Left cardiac atrium (tissue), 4 donors: ENCODE measurements at regions not wholly inside any gene's neighbourhood (a gene's known extent, or its start where the extent isn't known, plus 50 kb on each side); places are given as distances from the start of the nearest gene placed in this dataset.

ENCODE experiments used
- ATAC-seq, 2 donors: fragments of 200-7000 bp; cut with Tn5 transposase; one replicate each; pipeline ENCODE4 v1.9.1; 2020; ENCODE audit warnings: mild to moderate bottlenecking in 2 of 2, moderate library complexity in 2 of 2
- DNase-seq: peaks from one replicate; pipeline ENCODE4 v3.0.0-alpha.2; 2020
- intact Hi-C, 2 donors: fragments of 100-400 bp; cut with DNase I; formaldehyde crosslinking; loops; one replicate each; pipeline versions ENCODE4 v1.14.1 to v1.15.1; 2022 to 2023
- donor health status: DM: no; HTN: yes; CAD: no.
- donor health status: DM: no; HTN: yes; CAD: no; lungs with severe emphysema.
- donor health status: DM: yes; HTN: yes; CAD: no.
- donor health status: Dilated cardiomyopathy.

DNA sequence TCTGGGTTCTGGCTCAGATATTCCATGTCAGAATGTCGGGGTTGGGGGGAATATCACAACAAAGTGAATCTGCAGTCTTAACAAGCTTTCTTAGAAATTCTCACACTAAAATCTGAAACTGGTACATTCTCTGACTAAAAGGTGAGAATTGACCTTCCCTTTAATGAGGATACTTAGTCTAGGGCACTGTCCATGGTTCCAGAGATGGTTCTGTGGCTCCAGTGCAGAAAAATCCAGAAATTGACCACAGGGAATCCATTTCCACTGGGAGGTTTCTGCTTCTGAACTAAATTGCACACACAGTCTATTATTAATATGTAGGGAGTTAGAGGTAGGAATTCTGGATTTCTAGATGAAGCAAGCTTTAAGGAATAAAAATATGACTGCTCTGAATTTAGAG lies 171.6 kb upstream of the OBI1 start:
- intact Hi-C loops: no loop called here
- DNase-seq (no peak), ATAC-seq (no peak)

DNA sequence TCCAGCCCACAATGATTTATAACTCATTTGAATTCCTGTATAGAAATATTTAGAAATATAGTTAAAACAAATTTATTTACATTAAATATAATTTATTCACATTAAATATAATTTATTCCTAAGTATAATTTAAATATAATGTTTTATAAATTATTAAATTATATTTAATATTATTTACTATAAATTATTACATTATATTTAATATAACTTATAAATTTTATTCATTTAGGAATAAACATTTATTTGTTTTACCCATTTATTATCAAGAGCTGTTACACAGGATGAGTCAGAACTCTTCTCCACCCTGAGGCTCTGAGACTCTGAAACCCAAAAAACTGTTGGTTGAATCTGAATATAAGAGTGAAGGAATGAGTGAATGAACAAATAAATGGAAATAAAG lies 170.9 kb upstream of the OBI1 start:
- DNase-seq (no peak), ATAC-seq (no peak)
- intact Hi-C loops: no loop called here

DNA sequence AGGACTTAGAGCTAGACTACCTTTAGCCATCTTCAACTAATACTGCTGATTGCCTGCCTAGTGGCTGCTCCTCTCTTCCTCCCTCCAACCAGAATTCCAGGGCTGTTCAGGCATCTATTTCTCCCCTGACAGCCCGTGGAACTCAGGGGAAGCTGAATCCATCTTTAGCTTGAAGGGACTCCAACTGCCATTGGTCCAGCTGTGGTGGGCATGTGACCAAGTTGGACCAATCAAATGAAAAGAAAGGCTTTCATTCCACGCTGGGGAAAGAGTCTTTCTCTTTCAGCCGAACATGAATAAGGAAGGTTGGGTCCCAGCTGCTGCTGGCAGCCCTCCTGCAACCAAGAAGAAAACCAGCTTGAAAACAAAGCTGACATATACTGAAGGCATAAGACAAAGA lies 168.5 kb upstream of the OBI1 start:
- no peak for DNase-seq

DNA sequence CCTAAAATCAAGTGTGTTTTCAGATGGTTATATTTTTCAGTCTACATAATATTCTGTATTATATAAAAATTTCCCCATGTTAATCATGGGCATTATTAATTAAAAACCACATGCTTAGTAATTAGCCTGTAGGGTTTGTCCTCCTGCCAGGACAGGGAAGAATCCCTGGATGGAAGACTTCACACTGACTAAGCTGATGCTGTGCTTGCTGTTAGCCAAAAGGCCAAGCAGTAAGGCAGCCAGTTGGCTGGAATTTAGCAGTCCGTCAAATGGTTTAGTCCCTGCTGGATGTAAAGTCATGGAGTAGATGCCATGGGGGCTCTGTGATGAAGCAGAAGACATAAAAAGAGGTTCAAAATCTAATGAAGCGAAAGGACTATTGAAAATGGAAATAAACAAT lies 168.0 kb upstream of the OBI1 start:
- intact Hi-C loops: no loop called here
- ATAC-seq (no peak), DNase-seq (no peak)

More for the DNA sequence above, 168.5 kb upstream of the OBI1 start:
- no peak for ATAC-seq
- intact Hi-C loops: no loop called here

DNA sequence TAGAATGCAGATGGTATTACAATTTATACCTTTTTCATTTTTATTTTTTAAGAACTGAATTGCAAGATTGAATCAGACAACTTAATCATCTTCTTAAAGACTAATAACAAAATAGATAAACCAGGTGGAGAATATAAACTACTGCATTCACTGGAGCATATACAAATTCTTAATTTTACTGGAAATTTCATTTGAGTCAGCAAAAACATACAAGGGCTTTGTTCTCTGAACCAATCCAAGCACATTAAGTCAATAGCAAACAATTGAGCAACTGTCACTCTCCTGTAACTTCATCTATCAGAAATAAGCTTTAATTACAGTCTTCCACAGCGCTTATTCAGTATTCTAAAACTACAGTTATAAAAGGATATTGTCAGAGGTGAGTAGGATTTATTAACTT lies 167.4 kb upstream of the OBI1 start:
- ATAC-seq (no peak), DNase-seq (no peak)
- intact Hi-C loops: no loop called here

DNA sequence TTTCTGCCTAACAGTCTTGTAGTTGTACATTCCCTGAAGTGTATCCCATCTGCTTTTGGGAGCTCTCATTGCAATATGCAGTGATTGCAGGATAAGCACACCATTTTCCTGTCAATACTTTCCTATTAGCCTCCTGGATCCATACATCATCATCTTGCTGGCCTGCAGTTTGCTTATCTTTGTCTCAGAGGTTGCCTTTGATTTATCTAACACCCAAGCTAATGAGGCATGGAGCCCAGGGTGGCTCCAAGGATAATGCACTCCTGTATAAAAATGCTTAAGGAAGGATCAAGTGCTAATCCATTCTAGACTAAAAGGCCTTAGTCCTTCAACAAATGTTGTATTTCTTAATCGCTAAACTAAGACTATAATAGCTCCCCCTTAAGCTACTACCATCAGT lies 161.6 kb upstream of the OBI1 start:
- DNase-seq (no peak), ATAC-seq (no peak)
- intact Hi-C loops: no loop called here

DNA sequence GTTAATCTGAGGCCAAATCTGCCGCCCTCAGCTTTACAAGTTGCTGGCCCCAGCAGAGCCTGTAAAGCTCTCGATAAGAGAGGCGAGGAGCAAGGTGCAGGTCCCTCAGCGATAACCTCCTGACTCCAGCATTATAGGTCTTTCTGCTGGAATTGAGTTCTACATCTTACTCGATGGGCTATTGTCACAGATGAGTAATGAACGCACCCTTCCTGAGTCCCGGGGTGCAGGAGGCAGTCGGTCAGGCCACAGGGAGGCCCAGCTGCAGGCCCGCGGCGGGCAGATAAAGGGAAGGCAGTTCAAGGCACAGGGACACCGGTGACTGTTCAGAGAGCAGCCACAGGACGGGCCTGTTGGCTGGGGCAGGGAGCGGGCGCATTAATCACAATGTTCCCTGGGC lies 157.6 kb upstream of the OBI1 start:
- intact Hi-C loops: no loop called here
- ATAC-seq (no peak), DNase-seq (no peak)

DNA sequence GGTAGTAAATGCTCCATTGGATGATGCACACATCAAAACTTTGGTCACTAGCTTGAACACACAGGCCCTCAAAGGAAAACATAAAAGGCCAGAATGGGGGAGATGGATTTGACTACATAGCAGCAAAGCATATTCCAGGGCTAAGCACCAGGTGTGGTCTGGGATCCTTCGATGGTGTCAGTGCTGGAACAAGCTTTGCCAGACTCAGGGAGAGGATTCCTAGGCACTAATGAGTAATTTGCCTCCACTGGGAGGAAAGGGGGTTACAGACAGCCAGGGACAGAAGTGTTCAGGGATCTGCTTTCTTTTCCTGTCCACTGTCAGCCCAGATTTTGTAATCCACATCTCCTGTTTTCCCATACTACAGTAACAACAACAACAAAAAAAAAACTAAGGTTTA lies 157.2 kb upstream of the OBI1 start:
- intact Hi-C loops: no loop called here
- DNase-seq (no peak), ATAC-seq (no peak)

DNA sequence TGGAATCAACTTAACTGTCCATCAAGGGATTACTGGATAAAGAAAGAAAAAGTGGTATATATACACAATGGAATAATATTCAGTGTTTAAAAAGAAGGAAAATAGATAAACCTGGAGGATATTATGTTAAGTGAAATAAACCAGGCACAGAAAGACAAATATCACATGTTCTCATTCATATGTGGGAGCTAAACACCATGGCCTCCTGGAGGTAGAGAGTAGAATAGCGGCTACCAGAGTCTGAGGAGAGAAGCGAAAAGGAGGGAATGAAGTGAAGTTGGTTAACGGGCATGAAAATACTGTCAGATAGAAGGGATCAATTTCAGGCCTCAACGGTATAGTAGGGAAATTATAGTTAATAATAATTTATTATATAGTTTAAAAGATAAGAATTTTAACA lies 147.5 kb upstream of the OBI1 start:
- no peak for ATAC-seq

DNA sequence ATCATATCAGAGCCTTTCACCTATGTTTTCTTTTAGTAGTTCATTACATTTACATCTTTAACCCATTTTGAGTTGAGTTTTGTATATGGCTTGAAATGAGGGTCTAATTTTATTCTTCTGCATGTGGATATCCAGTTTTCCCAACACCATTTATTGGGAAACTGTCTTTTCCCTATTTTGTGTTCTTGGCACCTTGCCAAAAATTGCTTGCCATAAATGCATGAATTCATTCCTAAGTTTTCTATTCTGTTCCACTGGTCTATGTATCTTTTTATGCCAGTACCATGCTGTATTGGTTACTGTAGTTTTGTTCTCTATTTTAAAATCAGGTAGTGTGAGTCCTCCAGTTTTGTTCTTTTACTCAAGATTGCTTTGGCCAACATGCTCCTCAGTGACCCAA lies 144.0 kb upstream of the OBI1 start:
- DNase-seq: no peak

More for the DNA sequence above, 147.5 kb upstream of the OBI1 start:
- no peak for DNase-seq
- intact Hi-C loops: no loop called here

DNA sequence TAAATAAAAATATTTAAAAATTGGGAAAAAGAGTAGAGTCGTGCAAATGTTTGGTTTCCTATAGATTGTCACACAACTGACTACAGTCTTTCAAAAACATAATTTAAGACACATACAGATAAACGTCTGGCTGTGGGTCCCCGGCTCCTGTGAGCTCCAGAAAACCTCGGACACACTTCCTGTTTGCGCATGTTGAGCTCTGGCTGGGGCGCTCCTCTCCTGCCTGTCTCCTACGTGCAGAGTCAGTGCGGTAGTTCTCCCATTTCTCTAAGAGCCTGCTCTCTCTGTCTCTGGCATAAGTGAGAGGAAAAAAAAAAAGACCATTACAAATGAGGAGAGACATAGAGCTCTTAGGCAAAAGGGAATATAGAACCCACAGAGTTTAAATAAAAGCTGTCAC lies 128.2 kb upstream of the OBI1 start:
- ATAC-seq (no peak), DNase-seq (no peak)
- intact Hi-C loops: no loop called here

More for the DNA sequence above, 144.0 kb upstream of the OBI1 start:
- no peak for ATAC-seq
- intact Hi-C loops: no loop called here

DNA sequence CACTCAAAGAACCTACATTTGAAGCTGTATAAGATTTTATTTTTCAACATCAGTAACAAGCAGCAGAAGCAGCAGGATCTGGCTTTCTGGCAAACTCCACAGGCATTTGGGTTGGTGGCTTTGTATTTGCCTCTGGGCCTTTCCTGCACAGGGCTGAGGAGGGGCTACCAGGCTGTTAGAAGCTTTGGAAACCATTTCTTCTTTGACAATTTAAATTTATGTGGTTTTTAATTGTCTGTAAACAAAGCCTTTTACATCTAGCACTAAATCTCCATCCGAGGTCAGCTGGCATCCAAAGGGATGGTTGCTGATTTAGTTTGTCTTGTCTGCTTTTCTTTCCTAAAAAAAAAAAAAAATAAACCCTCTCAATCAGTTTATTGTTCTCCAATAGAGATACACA lies 127.5 kb upstream of the OBI1 start:
- intact Hi-C loops: no loop called here
- ATAC-seq (no peak), DNase-seq (no peak)

DNA sequence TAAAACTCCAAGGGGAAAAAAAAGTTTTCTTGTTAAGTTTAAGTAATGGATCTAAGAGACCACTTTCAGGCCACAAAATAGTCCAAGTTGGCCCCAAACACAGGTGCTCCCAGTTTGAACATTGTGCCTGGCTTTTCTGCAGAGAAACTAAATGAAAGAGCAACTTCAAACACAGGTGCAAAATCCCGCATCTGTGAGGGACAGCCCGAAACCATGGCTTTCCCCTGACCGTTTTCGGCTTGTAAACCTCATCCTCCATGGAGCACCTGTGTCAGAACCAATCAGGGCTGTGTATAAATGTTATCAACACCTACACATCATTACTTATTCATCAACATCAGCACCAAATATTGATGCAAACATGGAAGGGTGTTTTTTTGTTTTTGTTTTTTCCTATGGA lies 126.8 kb upstream of the OBI1 start:
- ATAC-seq (no peak), DNase-seq (no peak)
- intact Hi-C loops: no loop called here

DNA sequence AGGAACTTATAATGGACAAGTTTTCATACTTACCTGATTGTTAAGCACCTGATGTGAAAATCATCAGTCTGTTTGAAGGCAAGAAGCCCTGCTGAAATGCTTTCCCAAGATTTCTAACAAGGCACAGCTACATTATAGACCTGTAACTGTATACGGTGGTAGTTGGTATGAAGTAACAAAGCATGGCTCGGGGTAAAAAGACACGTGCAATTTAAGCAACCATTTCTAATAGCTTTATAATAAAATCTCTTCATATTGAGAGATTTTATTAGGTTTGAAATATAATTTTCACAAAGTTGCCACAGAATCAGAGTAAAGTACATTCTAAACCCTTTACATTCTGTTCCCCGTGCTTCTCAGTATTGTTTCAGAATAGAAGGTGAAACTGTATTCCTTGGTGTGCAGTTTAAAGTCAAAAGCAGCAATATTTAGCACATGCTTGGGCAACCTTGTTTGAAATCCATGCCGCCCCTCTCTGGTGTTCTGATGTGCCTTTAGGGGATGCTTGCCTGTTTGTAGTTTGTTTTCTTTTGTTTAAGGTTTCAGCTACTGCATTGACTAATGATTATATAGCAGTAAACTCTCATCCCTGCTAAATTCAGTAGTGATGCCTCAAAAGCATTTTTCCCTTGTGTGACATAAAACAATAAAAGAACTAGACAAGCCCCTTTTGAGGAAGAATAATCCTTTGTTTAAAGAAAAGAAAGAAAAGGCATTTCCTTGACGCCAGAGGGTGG lies 125.2 kb upstream of the OBI1 start:
- ATAC-seq: no peak
- DNase-seq: no peak
- intact Hi-C loops: no loop called here

DNA sequence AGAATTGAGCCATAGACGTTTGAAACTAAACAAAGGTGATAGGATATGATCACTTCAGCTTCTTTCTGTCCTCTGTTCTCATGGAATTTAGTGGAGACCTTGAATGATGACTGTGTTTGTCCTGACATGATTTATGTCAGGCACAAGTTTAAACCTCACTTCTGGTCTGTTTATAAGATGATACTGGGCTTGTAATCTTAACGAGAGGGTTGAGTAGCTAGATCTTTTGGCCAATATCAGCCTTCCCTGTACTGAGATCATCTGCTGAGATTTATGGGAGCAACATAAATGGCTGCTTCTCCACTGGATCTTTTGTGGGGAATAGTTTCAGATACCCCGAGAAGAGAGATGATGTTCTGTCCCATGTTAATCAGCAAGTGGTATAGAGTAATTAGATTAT lies 121.8 kb upstream of the OBI1 start:
- ATAC-seq (no peak), DNase-seq (no peak)
- intact Hi-C loops: no loop called here

DNA sequence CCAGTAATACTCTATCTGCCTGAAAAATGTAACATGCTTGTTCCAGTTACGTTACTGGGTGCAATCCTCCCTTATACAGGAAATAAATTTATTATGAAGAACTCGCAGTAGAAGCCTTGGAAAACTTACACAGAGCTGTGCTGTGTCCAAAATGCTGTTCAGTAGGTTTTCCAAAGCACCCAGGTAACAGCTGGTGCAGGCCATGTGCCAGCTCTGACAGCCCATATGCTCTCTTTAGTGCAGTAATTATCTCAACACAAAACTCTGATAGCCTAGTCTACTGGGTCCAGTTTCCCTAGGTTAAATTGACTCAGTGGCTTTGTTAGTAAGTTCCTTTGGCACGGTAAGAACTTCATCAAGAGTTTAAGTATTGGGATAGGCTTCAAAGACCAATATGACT lies 120.7 kb upstream of the OBI1 start:
- no peak for ATAC-seq
- DNase-seq: no peak
- intact Hi-C loops: no loop called here

DNA sequence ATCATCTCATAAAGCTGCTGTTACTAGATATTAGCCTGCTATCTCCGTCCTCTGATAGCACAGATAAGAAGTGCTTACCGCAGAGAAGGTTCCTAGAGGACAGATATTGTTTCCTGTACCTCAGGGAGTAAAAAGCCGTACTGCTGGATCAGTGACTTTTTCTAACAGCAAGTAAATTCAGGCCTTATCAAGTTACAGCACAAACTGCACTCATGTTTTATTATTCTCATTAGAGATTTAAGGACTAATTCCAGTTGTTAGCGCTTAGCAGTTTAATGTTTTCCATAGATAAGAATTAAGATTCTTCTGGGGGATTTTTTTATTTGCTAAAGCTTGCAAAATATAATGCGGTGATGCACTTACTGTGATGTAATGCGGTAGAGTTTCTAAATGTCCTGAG lies 119.0 kb upstream of the OBI1 start:
- no peak for ATAC-seq
- intact Hi-C loops: no loop called here
- DNase-seq: no peak

DNA sequence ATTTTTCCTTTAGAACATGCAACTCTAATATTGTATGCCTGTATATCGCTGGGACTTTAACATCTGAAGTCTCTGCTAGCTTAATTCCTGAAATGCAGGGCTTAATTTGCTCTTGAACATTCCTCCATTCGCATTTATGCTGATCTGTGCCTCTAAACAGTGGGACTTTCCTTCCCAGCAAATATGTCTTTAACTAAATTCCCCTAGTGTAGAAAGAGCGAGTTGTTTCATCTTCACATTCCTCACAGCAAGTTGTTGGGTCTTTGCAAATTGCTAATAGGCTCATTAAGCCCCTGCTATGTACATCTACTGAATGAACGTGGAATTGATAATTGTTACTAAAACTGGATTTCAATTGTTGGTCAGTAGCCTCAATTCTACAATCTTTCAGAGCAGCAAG lies 118.4 kb upstream of the OBI1 start:
- ATAC-seq (no peak), DNase-seq (no peak)
- intact Hi-C loops: no loop called here

DNA sequence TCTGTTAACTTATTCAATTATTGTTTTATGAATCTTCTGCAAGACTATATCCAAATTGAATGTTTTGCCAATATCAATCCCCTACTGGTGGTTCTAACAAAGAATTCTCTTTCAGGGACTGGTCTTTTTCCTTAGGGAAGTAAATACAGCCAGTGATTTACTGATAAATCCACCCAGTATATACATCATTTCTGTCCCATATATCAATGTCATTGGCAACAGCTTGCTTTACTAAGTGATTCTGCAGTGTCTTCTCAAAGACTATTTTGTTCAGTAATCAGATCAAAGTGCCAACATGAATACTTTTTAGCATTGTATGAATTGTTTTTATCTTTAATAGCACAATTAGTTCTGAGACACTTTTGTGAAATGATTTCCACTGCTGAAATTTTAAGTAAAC lies 114.0 kb upstream of the OBI1 start:
- intact Hi-C loops: no loop called here
- no peak for ATAC-seq
- no peak for DNase-seq

DNA sequence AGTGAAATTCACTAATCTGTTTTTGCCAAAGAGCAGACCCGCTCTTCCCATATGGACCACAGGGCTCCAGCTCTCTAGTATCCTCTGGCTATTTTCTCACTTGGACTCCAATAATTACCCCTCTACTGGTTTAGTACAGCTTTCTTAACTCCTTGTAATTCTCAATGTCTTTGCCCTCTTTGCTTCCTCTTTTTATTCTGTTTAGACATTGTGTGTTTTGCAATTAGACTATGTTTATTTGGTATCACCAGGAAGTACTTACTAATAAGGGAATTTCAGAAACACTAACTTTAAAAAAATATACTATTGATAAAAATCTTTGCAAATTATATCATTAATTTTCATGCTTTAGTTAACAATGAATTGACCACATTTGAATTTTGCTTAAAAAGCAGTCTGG lies 111.6 kb upstream of the OBI1 start:
- ATAC-seq (no peak), DNase-seq (no peak)
- intact Hi-C loops: no loop called here

DNA sequence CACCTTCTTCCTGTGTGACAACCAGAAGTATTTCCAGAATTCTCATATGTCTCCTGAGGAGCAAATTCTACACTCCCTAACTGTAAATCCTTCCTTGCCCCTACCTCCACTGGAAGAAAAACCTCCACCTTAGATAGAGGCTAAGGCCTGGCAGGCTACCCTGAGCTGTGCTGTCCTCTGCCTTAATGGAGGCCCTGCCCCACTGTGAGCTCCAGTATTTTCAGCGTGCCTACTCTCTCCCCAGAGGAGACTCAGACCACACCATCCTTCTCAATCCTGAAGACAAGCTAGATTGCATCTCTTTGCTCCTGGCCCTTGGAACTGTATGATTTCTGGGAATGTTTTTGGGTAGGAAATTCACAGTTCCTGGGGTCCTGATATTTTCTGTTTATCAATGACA lies 110.0 kb upstream of the OBI1 start:
- no peak for DNase-seq
- intact Hi-C loops: no loop called here

DNA sequence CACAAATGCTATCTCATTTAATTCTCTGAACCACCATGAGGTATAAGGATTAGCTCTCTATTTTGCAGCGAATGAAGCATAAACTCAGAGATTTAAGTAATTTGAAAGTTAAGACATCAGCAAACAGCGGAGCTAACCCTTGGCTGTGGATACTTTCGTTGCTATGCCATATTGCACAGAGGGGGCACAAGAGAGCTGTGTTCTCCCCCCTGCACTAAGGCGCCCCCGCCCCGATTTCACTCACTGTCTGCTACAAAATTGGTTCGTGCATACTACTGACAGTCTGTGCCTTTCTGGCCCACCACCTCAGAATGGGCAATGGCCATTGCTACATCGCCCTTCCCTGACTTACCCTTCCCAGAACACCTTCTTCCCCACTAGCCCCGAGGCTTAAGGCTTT lies 105.7 kb upstream of the OBI1 start:
- ATAC-seq (no peak), DNase-seq (no peak)
- intact Hi-C loops: no loop called here

More for the DNA sequence above, 110.0 kb upstream of the OBI1 start:
- ATAC-seq: no peak
